WI38 (cell line): ENCODE measurements at regions not wholly inside any gene's neighbourhood (a gene's known extent, or its start where the extent isn't known, plus 50 kb on each side); places are given as distances from the start of the nearest gene placed in this dataset.
"Not testable (repeated sequence)": the region's sequence is repeated elsewhere in the genome, so short reads cannot be mapped to it uniquely, and the experiment has no call there.

Experiments used
- H3K4me3 ChIP-seq: 2 replicates; pipeline ENCODE4 v1.5.1; 2011; ENCODE audit warnings: low read depth, mild to moderate bottlenecking, control low read depth, low read length
- TF ChIP-seq, protein P1 (sequence below): IDR thresholded peaks from 2 replicates; pipeline ENCODE4 v1.5.1; 2012; ENCODE audit warnings: low read depth, mild to moderate bottlenecking, control low read depth, low read length

DNA sequence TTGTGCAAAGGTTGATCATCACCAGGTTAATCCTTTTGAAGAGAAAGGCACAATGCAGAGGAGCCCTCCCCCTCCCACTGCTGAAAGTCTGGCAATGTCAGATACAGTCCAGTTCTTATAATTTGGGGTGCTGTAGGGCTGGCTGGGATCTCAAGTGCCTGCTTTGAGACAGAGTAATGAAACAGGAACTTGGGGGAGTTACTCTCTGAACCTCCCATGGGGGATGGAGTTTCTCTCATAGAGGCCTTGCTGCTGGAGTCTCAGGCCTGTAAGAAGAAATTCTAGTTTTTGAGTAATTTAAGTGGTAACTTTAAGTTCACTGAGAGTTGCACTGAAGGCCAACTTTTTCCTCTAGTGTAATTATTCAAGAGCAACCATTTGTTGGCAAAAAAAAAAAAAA lies 410.5 kb downstream of the KCNRG start:
- H3K4me3 ChIP-seq, result no peak overlapping the region
- TF ChIP-seq, protein P1, sequence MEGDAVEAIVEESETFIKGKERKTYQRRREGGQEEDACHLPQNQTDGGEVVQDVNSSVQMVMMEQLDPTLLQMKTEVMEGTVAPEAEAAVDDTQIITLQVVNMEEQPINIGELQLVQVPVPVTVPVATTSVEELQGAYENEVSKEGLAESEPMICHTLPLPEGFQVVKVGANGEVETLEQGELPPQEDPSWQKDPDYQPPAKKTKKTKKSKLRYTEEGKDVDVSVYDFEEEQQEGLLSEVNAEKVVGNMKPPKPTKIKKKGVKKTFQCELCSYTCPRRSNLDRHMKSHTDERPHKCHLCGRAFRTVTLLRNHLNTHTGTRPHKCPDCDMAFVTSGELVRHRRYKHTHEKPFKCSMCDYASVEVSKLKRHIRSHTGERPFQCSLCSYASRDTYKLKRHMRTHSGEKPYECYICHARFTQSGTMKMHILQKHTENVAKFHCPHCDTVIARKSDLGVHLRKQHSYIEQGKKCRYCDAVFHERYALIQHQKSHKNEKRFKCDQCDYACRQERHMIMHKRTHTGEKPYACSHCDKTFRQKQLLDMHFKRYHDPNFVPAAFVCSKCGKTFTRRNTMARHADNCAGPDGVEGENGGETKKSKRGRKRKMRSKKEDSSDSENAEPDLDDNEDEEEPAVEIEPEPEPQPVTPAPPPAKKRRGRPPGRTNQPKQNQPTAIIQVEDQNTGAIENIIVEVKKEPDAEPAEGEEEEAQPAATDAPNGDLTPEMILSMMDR, result no peak

GRCh38 chr13:50426927-50427326 lies 411.7 kb downstream of the KCNRG start:
- TF ChIP-seq, protein P1, result no peak

DNA sequence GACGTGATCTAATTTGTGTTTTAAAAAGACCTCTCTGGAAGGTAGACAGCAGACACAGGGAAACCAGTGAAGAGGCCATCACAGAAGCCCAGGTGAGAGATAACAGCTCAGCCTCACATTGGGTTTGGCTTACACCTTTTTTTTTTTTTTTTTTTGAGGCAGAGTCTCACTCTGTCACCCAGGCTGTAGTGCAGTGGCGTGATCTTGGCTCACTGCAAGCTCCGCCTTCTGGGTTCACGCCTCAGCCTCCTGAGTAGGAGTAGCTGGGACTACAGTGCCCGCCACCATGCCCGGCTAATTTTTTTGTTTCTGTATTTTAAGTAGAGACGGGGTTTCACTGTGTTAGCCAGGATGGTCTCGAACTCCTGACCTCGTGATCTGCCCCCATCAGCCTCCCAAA lies 412.3 kb downstream of the KCNRG start:
- not testable (repeated sequence) for H3K4me3 ChIP-seq

More at GRCh38 chr13:50426927-50427326, 411.7 kb downstream of the KCNRG start:
- H3K4me3 ChIP-seq, result no peak overlapping the region

GRCh38 chr13:50428183-50428877 lies 413.1 kb downstream of the KCNRG start:
- no peak overlapping the region for H3K4me3 ChIP-seq
- TF ChIP-seq, protein P1, result no peak

DNA sequence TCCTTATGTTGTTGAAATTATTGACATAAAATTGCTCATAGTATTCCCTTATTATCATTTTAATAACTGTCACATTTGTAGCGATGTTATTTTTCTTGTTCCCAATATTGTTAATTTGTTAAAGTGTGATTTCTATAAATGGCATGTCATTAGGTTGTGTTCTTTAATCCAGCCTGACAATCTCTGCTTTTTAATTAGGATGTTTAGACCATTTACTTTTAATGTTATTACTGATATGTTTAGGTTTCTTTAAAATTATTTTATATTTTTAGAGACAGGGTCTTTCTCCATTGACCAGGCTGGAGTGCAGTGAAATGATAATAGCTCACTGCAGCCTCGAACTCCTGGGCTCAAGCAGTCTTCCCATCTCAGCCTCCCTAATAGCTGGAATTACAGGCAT lies 408.5 kb downstream of the DLEU7 start:
- TF ChIP-seq, protein P1, result no peak
- H3K4me3 ChIP-seq, result no peak overlapping the region

- H3K4me3 ChIP-seq, result no peak overlapping the region
- TF ChIP-seq, protein P1, result no peak
Observed at GRCh38 chr13:50437252-50437651, 406.2 kb downstream of the DLEU7 start.

GRCh38 chr13:50438351-50438750 lies 405.1 kb downstream of the DLEU7 start:
- TF ChIP-seq, protein P1, result no peak
- no peak overlapping the region for H3K4me3 ChIP-seq

DNA sequence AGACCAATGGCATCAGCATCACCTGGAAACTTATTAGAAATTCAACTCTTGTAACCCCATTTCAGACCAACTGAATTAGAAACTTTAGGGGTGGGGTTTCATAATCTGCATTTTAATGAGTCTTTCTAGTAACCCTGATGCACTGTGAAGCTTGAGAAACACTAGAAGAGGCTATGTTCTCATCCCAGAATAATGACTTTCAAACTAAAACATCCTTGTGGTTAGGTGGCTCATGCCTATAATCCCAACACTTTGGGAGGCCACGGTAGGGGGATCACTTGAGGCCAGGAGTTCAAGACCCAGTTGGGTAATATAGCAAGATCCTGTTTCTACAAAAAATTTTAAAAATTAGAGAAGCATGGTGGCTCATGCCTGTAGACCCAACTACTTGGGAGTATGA lies 402.4 kb downstream of the DLEU7 start:
- no peak overlapping the region for H3K4me3 ChIP-seq
- TF ChIP-seq, protein P1, result no peak
